Dendritic cell treated with granulocyte-macrophage colony-stimulating factor and Interleukin-4, amounts not matched to agents 40 ng/mL and 50 ng/mL, for 4 days (primary cell): ENCODE measurements at regions not wholly inside any gene's neighbourhood (a gene's known extent, or its start where the extent isn't known, plus 50 kb on each side); places are given as distances from the start of the nearest gene placed in this dataset.
"Not testable (repeated sequence)": the region's sequence is repeated elsewhere in the genome, so short reads cannot be mapped to it uniquely, and the experiment has no call there.

Experiments used
- H3K27ac Mint-ChIP-seq: one replicate; pipeline ENCODE4 v1.8.0; 2022; ENCODE audit warnings: mild to moderate bottlenecking, mixed read lengths
- H3K27me3 Mint-ChIP-seq: one replicate; pipeline ENCODE4 v1.8.0; 2022; ENCODE audit warnings: mild to moderate bottlenecking, mixed read lengths
- H3K36me3 Mint-ChIP-seq: one replicate; pipeline ENCODE4 v1.8.0; 2022; ENCODE audit warnings: low read depth, mixed read lengths
- H3K4me1 Mint-ChIP-seq: one replicate; pipeline ENCODE4 v1.8.0; 2022; ENCODE audit warnings: low read depth, mixed read lengths
- H3K4me3 Mint-ChIP-seq: one replicate; pipeline ENCODE4 v1.8.0; 2022; ENCODE audit warnings: mild to moderate bottlenecking, moderate library complexity, mixed read lengths
- H3K9me3 Mint-ChIP-seq: one replicate; pipeline ENCODE4 v1.8.0; 2022; ENCODE audit warnings: mixed read lengths
- intact Hi-C: fragments of 100-400 bp; cut with micrococcal nuclease; formaldehyde crosslinking; loops from one replicate; pipeline ENCODE4 v1.15.0; 2022

- H3K36me3 Mint-ChIP-seq = no peaks in the 10 kb centered on the region
- no peak overlapping the region for H3K4me3 Mint-ChIP-seq
- H3K27ac Mint-ChIP-seq = no peak overlapping the region
- no peaks in the 10 kb centered on the region for H3K4me1 Mint-ChIP-seq
- no peaks in the 10 kb centered on the region for H3K9me3 Mint-ChIP-seq
- no peaks in the 10 kb centered on the region for H3K27me3 Mint-ChIP-seq
- intact Hi-C loops = no loop called here
Observed at GRCh38 chr9:79489261-79490000, 82.3 kb upstream of the TLE4 start.

GRCh38 chr9:79490657-79491248 is 81.0 kb upstream of the TLE4 start:
- Mint-ChIP-seq H3K36me3 (no peaks in the 10 kb centered on the region), H3K4me3 (no peak overlapping the region), H3K9me3 (no peaks in the 10 kb centered on the region), H3K4me1 (no peaks in the 10 kb centered on the region), H3K27me3 (no peaks in the 10 kb centered on the region), H3K27ac (no peak overlapping the region)
- intact Hi-C loops = no loop called here

- Mint-ChIP-seq H3K27ac (no peak overlapping the region), H3K9me3 (no peaks in the 10 kb centered on the region), H3K36me3 (no peaks in the 10 kb centered on the region), H3K4me1 (no peaks in the 10 kb centered on the region), H3K27me3 (no peaks in the 10 kb centered on the region), H3K4me3 (no peak overlapping the region)
- intact Hi-C loops = no loop called here
Observed at GRCh38 chr9:79492092-79493009, 79.4 kb upstream of the TLE4 start.

- H3K4me1 Mint-ChIP-seq = peaks cover 15% of the 10 kb centered on the region
- H3K27ac Mint-ChIP-seq, H3K27me3 Mint-ChIP-seq, intact Hi-C loops, H3K9me3 Mint-ChIP-seq, H3K4me3 Mint-ChIP-seq, H3K36me3 Mint-ChIP-seq: not testable (repeated sequence)
Observed at GRCh38 chr9:79500196-79500864, 71.4 kb upstream of the TLE4 start.

GRCh38 chr9:79501546-79501945 is 70.2 kb upstream of the TLE4 start:
- peaks cover 6% of the 10 kb centered on the region for H3K9me3 Mint-ChIP-seq
- H3K36me3 Mint-ChIP-seq = no peaks in the 10 kb centered on the region
- H3K4me1 Mint-ChIP-seq = peaks cover 15% of the 10 kb centered on the region
- H3K27ac Mint-ChIP-seq = no peak overlapping the region
- H3K4me3 Mint-ChIP-seq = no peak overlapping the region
- no peaks in the 10 kb centered on the region for H3K27me3 Mint-ChIP-seq
- intact Hi-C loops = no loop called here

DNA sequence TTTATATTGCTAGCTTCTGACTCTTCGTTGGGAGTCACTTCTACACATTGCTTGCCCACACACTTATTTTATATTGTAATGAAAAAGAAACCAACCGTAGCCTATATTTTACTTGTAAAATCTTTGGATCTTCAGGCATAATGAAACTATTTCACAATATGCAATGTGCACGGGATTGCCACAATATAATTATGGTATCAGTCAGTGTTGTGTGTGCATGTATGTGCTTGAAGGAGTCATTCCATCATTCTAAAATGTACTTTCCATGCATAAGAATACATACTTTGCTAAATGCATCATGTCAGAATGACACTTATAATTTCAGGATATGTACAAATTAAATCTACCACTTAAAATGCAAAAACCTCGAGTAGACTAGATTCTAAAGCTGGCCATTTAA is 64.0 kb upstream of the TLE4 start:
- no peaks in the 10 kb centered on the region for H3K36me3 Mint-ChIP-seq
- intact Hi-C loops = no loop called here
- no peaks in the 10 kb centered on the region for H3K9me3 Mint-ChIP-seq
- H3K27me3 Mint-ChIP-seq = no peaks in the 10 kb centered on the region
- no peak overlapping the region for H3K27ac Mint-ChIP-seq
- no peak overlapping the region for H3K4me3 Mint-ChIP-seq
- H3K4me1 Mint-ChIP-seq = no peaks in the 10 kb centered on the region

DNA sequence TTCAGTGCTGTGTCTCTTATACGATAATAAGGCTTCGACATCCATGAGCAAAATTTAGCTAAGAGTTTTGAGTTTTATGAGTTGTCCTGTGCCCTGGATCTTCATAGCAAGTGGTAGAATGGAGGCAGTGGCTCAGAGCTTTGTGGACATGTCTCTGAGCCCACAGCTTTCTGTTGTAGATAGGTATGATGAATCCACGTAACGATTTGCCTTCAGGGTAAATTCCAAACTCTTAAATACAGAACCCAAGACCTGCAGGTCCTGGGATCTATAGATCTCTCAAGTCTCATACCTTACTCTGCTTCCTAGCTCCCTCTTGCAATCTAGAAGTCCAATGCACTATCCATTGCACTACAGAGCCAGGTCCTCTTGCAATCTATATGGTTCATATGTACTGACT is 59.5 kb upstream of the TLE4 start:
- no peak overlapping the region for H3K27ac Mint-ChIP-seq
- no peak overlapping the region for H3K4me3 Mint-ChIP-seq
- H3K36me3 Mint-ChIP-seq = no peaks in the 10 kb centered on the region
- intact Hi-C loops = no loop called here
- H3K27me3 Mint-ChIP-seq = no peaks in the 10 kb centered on the region
- no peaks in the 10 kb centered on the region for H3K9me3 Mint-ChIP-seq
- no peaks in the 10 kb centered on the region for H3K4me1 Mint-ChIP-seq
